ENCODE measurements at regions not wholly inside any gene's neighbourhood (a gene's known extent, or its start where the extent isn't known, plus 50 kb on each side); places are given as distances from the start of the nearest gene placed in this dataset.

GRCh38 chr19:30880151-30880550, 469.1 kb downstream of the TSHZ3 start:
- DNase-seq (ENCODE audit: low spot score): no peak
- TF ChIP-seq, protein P1, sequence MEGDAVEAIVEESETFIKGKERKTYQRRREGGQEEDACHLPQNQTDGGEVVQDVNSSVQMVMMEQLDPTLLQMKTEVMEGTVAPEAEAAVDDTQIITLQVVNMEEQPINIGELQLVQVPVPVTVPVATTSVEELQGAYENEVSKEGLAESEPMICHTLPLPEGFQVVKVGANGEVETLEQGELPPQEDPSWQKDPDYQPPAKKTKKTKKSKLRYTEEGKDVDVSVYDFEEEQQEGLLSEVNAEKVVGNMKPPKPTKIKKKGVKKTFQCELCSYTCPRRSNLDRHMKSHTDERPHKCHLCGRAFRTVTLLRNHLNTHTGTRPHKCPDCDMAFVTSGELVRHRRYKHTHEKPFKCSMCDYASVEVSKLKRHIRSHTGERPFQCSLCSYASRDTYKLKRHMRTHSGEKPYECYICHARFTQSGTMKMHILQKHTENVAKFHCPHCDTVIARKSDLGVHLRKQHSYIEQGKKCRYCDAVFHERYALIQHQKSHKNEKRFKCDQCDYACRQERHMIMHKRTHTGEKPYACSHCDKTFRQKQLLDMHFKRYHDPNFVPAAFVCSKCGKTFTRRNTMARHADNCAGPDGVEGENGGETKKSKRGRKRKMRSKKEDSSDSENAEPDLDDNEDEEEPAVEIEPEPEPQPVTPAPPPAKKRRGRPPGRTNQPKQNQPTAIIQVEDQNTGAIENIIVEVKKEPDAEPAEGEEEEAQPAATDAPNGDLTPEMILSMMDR (IDR thresholded peaks at IDR 0.05; ENCODE audit: extremely low read depth, insufficient read depth, missing control alignments): no peak
- in situ Hi-C loops (cut with MboI; ENCODE audit: low pct_unique_long_range_greater_than_20kb, low sequenced_read_pairs, unreplicated experiment): no loop called here

- in situ Hi-C loops (cut with MboI; ENCODE audit: low pct_unique_long_range_greater_than_20kb, low sequenced_read_pairs, unreplicated experiment): no loop called here
- TF ChIP-seq, protein P1 (IDR thresholded peaks at IDR 0.05; ENCODE audit: extremely low read depth, insufficient read depth, missing control alignments): no peak
- no peak for DNase-seq (ENCODE audit: low spot score)
Measured at GRCh38 chr19:30879736-30880135, 469.5 kb downstream of the TSHZ3 start.

- no peak for DNase-seq (ENCODE audit: low spot score)
- TF ChIP-seq, protein P1 (IDR thresholded peaks at IDR 0.05; ENCODE audit: extremely low read depth, insufficient read depth, missing control alignments): no peak
- in situ Hi-C loops (cut with MboI; ENCODE audit: low pct_unique_long_range_greater_than_20kb, low sequenced_read_pairs, unreplicated experiment): no loop called here
Measured at GRCh38 chr19:30879225-30879624, 470.0 kb downstream of the TSHZ3 start.

DNA sequence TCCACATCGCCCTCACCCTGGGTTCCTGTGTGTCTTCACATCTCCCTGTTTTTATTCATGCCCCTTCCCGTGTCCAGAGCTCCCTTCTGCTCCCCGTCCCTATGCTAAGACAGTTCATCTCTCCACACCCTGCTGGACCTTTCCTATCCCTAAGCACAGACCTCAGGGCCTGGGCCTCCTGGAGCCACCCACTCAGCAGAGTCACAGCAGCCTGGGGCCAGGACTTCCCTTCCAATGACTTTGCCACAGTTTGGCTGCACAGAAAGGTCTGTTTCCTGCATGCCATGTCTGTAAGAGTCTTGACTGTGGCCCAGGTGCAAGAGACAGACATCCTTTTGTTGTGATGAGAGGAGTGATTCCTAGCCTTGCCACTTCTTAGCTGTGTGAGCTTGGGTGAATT, 470.7 kb downstream of the TSHZ3 start:
- TF ChIP-seq, protein P1 (IDR thresholded peaks at IDR 0.05; ENCODE audit: extremely low read depth, insufficient read depth, missing control alignments): no peak
- no peak for DNase-seq (ENCODE audit: low spot score)
- in situ Hi-C loops (cut with MboI; ENCODE audit: low pct_unique_long_range_greater_than_20kb, low sequenced_read_pairs, unreplicated experiment): no loop called here

DNA sequence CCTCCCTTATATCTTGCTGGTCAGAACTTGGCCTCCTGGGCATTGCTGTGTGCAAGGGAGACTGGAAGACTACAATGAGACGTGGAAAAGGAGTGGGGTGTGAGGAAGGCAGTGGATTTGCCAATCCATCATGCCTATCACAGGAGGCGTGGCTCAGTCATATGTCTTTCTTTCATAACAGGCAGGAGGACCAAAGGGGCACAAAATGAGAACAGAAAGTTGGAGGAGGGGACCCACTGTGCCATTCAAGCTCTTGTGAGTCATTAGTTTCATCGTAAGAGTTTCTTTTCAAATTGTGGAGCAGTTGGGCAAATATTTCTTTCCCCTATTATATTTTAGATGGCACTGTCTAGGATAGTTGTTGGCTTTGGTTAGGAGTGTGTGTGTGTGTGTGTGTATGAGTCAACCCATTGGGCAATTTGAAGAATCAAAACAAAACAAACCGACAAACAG, 471.5 kb downstream of the TSHZ3 start:
- TF ChIP-seq, protein P1 (IDR thresholded peaks at IDR 0.05; ENCODE audit: extremely low read depth, insufficient read depth, missing control alignments): no peak
- DNase-seq (ENCODE audit: low spot score): no peak
- in situ Hi-C loops (cut with MboI; ENCODE audit: low pct_unique_long_range_greater_than_20kb, low sequenced_read_pairs, unreplicated experiment): no loop called here

DNA sequence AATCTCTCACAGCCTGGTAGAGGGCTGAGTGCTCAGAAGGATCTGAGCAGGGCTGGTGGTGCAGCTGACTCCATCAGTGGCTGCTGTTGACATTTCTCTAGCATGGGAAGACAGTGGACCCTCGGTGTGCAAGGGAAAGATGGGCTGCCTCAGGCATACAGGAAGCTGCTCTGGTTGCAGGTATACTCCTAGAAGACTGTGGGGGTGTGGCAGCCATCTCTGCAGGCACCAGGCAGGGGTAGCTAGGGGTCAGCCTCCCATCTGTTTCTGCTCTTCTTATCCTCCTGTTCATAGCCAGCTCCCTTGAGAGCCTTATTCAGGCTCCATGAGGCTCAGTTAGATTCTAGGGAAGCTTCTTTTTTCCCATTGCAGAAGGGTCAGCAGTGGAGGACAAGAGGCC, 475.5 kb downstream of the TSHZ3 start:
- DNase-seq (ENCODE audit: low spot score): no peak
- in situ Hi-C loops (cut with MboI; ENCODE audit: low pct_unique_long_range_greater_than_20kb, low sequenced_read_pairs, unreplicated experiment): no loop called here
- TF ChIP-seq, protein P1 (IDR thresholded peaks at IDR 0.05; ENCODE audit: extremely low read depth, insufficient read depth, missing control alignments): no peak

DNA sequence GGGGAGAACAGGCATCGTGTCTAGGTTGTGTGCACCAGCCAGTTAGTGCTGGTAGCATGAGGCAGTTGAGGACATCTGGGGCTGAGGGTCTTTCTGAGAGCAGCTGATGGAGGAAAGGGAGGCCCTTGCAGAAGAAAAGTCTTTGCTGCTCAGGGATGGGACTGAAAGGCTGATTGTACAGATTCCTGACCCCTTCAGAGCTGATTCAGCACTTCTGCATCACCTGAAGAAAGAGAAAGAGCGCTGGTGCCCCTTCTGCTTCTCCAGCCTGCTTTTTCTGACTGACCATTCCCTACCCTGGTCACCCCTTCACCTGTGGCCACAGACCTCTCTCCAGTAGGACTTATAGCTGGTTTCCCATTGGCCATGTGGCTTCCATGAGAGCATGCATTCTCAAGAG, 476.2 kb downstream of the TSHZ3 start:
- no peak for DNase-seq (ENCODE audit: low spot score)
- TF ChIP-seq, protein P1 (IDR thresholded peaks at IDR 0.05; ENCODE audit: extremely low read depth, insufficient read depth, missing control alignments): no peak
- in situ Hi-C loops (cut with MboI; ENCODE audit: low pct_unique_long_range_greater_than_20kb, low sequenced_read_pairs, unreplicated experiment): no loop called here
